ENCODE measurements at regions not wholly inside any gene's neighbourhood (a gene's known extent, or its start where the extent isn't known, plus 50 kb on each side); places are given as distances from the start of the nearest gene placed in this dataset.

DNA sequence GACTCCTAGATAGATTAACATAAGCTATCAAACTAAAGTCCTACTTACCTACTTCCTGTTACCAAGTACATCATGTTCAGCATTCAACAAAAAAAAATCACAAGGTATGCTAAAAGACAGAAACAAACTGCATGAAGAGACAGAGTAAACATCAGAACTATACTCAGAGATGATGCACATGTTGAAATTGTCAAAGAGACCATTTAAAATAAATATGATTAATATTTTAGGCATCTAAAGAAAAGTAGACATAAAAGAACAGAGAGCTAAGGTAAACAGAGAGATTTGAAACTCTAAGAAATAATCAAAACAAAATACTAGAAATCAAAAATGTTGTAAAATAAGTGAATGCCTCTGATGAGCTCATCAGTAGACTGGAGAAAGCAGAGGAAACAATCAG, 224.8 kb upstream of the STAC start:
- intact Hi-C loops (cut with DNase I), result no loop called here
- H3K9me3 ChIP-seq, result no peaks in the 10 kb centered on the region
- H3K27me3 ChIP-seq, result no peaks in the 10 kb centered on the region
- DNase-seq, result no peak
- H3K36me3 ChIP-seq, result no peaks in the 10 kb centered on the region
- TF ChIP-seq, protein P1, sequence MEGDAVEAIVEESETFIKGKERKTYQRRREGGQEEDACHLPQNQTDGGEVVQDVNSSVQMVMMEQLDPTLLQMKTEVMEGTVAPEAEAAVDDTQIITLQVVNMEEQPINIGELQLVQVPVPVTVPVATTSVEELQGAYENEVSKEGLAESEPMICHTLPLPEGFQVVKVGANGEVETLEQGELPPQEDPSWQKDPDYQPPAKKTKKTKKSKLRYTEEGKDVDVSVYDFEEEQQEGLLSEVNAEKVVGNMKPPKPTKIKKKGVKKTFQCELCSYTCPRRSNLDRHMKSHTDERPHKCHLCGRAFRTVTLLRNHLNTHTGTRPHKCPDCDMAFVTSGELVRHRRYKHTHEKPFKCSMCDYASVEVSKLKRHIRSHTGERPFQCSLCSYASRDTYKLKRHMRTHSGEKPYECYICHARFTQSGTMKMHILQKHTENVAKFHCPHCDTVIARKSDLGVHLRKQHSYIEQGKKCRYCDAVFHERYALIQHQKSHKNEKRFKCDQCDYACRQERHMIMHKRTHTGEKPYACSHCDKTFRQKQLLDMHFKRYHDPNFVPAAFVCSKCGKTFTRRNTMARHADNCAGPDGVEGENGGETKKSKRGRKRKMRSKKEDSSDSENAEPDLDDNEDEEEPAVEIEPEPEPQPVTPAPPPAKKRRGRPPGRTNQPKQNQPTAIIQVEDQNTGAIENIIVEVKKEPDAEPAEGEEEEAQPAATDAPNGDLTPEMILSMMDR (IDR thresholded peaks at IDR 0.05), result no peak
- TF ChIP-seq POLR2A (IDR thresholded peaks at IDR 0.05), result no peak
- no peaks in the 10 kb centered on the region for H3K4me1 ChIP-seq
- no peak overlapping the region for H3K27ac ChIP-seq
- H3K4me3 ChIP-seq (replicated peaks in 1 of 3), result no peak overlapping the region

DNA sequence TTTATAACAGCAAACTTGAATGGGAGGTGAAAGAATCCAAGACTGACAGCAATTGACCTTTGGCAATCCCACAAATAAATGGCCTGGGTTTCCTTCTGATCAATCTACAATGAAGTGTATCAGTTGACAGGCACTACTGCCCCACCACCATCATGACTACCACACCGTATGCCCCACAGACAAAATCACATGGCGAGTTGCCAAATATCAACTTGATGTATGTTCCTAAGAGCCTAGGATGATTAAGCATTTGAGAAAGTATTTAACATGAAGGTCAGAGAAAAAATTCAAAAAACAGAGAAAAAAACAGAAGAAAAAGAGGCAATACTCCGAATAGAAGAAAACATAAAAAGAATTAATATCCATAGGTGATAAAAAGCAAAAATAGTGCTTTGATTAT, 215.9 kb upstream of the STAC start:
- Histone ChIP-seq H3K4me3 (replicated peaks in 1 of 3) (no peak overlapping the region), H3K27ac (no peak overlapping the region), H3K36me3 (no peaks in the 10 kb centered on the region), H3K9me3 (no peaks in the 10 kb centered on the region), H3K4me1 (no peaks in the 10 kb centered on the region), H3K27me3 (no peaks in the 10 kb centered on the region)
- TF ChIP-seq, protein P1 (IDR thresholded peaks at IDR 0.05), result no peak
- no peak for TF ChIP-seq POLR2A (IDR thresholded peaks at IDR 0.05)
- 63 to 73% methylated on average over 3 of the region's 3 CpGs for WGBS, 2 donors
- intact Hi-C loops (cut with DNase I), result no loop called here
- no peak for DNase-seq

DNA sequence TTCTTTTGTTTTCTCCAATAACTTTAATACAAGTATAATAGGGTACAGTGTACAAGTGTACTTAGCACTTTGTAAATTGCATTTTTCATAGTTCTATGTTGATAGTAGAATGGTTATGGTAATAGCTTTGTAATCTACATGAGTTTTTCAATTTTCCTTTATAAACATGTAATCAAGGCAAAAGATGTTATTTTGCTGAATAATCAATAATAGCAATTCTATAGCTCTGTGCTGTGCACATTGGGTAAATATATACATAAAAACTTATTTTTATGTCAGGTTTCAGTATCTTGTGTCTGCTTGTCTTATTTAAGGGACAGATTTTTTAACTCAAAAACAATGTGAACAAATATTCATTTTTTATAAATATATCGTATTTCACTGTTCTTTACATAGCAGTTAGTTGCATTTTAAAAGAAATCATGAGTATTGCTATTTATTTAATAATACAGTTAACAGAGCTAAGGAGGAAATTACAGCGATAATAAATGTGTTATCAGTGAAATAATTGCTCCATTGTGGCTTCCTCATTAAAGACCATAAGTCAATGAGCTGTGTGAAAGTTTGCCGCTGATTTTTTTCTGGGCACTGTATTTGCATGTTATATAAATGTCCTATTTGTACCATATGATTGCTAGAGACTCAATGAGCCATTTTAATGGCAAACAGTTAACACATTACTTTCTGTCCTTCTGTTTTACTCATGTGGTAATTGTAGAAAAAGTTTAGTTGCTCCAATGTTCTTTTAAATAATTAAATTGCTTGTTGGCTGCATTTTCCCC, 214.6 kb upstream of the STAC start:
- DNase-seq, result no peak
- 80 to 85% methylated on average over 3 of the region's 3 CpGs for WGBS, 2 donors
- intact Hi-C loops (cut with DNase I), result no loop called here

DNA sequence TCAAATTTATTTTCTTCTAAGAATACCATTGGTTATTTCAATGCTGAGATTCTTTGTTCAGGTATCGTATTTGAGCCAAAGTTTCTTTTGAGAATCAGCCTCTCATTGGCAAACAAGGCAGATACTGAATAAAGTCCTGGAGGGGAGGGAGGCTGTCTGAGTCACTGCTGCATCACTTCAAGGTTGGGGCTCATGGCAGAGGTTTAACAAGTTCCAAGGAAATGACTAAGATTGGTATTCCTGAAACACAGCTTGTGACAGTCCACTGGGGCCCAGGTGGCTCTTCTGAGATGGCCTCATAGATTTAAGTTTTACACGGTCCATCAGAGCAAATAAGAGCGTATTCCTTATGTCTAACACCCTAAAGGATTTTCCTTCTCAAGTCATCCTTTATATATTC, 213.8 kb upstream of the STAC start:
- 83 to 84% methylated on average over 3 of the region's 3 CpGs for WGBS, 2 donors
- Histone ChIP-seq H3K36me3 (no peaks in the 10 kb centered on the region), H3K9me3 (no peaks in the 10 kb centered on the region), H3K27me3 (no peaks in the 10 kb centered on the region), H3K27ac (no peak overlapping the region), H3K4me1 (no peaks in the 10 kb centered on the region), H3K4me3 (replicated peaks in 1 of 3) (no peak overlapping the region)
- no peak for TF ChIP-seq POLR2A (IDR thresholded peaks at IDR 0.05)
- TF ChIP-seq, protein P1 (IDR thresholded peaks at IDR 0.05), result no peak
- DNase-seq, result no peak
- intact Hi-C loops (cut with DNase I), result no loop called here

More for the DNA sequence above, 214.6 kb upstream of the STAC start:
- Histone ChIP-seq H3K4me1 (no peaks in the 10 kb centered on the region), H3K4me3 (replicated peaks in 1 of 3) (no peak overlapping the region), H3K27ac (no peak overlapping the region), H3K36me3 (no peaks in the 10 kb centered on the region), H3K9me3 (no peaks in the 10 kb centered on the region), H3K27me3 (no peaks in the 10 kb centered on the region)
- no peak for TF ChIP-seq POLR2A (IDR thresholded peaks at IDR 0.05)
- TF ChIP-seq, protein P1 (IDR thresholded peaks at IDR 0.05), result no peak

DNA sequence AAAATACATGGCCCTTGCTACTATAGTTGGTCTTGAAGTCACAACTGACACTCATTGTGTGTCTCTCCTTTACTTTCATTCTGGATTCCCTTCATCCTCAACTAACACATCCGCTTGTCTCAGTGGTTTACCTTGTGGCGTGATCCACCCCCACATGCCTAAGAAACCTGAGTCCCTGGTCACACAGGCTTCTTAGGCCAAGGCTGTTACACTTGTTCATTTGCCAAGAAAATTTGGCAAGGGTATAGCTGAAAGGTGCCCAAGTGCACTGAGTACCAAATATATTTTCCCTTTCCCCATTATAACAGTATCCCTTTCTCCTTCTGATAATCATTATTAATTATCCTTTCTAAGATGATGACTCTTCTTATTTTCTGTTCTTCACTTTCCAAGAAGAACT, 207.6 kb upstream of the STAC start:
- no peak overlapping the region for H3K27ac ChIP-seq
- no peaks in the 10 kb centered on the region for H3K4me1 ChIP-seq
- H3K27me3 ChIP-seq, result no peaks in the 10 kb centered on the region
- no peak for DNase-seq
- no peak for TF ChIP-seq POLR2A (IDR thresholded peaks at IDR 0.05)
- TF ChIP-seq, protein P1 (IDR thresholded peaks at IDR 0.05), result no peak
- H3K4me3 ChIP-seq (replicated peaks in 1 of 3), result no peak overlapping the region
- no peaks in the 10 kb centered on the region for H3K36me3 ChIP-seq
- no peaks in the 10 kb centered on the region for H3K9me3 ChIP-seq
- whole genome bisulfite sequencing, 2 donors, result 85 to 91% methylated on average over 2 of the region's 2 CpGs
- intact Hi-C loops (cut with DNase I), result no loop called here
